ENCODE measurements at regions not wholly inside any gene's neighbourhood (a gene's known extent, or its start where the extent isn't known, plus 50 kb on each side); places are given as distances from the start of the nearest gene placed in this dataset.

GRCh38 chr3:65182682-65183081 lies 494.9 kb upstream of the ADAMTS9 start:
- no peak for DNase-seq
- no peaks in the 10 kb centered on the region for H3K36me3 ChIP-seq (ENCODE audit: control insufficient read depth, insufficient read depth, low read length)
- no peak for TF ChIP-seq CTCF (IDR thresholded peaks at IDR 0.05; ENCODE audit: insufficient read depth in 1 of 2, low read depth in 1 of 2, low read length in 1 of 2, severe bottlenecking in 1 of 2, unreplicated experiment in 1 of 2)
- no peaks in the 10 kb centered on the region for H3K4me1 ChIP-seq
- Mint-ChIP-seq H3K4me3 (ENCODE audit: unreplicated experiment) (no peak overlapping the region), H3K27ac (ENCODE audit: unreplicated experiment) (no peak overlapping the region), H3K4me1 (ENCODE audit: low read depth, unreplicated experiment) (peaks cover 8% of the 10 kb centered on the region), H3K27me3 (ENCODE audit: insufficient read depth, unreplicated experiment) (no peaks in the 10 kb centered on the region), H3K9me3 (ENCODE audit: unreplicated experiment) (no peaks in the 10 kb centered on the region), H3K36me3 (ENCODE audit: insufficient read depth, unreplicated experiment) (no peaks in the 10 kb centered on the region)
- BruUV-seq (replicated peaks), result no TSS peak
- POLR2A ChIA-PET, result no interaction called here
- no peaks in the 10 kb centered on the region for H3K27me3 ChIP-seq (replicated peaks; ENCODE audit: control insufficient read depth, insufficient read depth, low read length)
- no peak overlapping the region for H3K4me3 ChIP-seq (ENCODE audit: low read depth, low read length)
- intact Hi-C loops (cut with micrococcal nuclease; ENCODE audit: unreplicated experiment), result no loop called here
- CTCF ChIA-PET, result no interaction called here
- H3K9me3 ChIP-seq, result no peaks in the 10 kb centered on the region

GRCh38 chr3:65182085-65182484 lies 494.3 kb upstream of the ADAMTS9 start:
- Mint-ChIP-seq H3K36me3 (ENCODE audit: insufficient read depth, unreplicated experiment) (no peaks in the 10 kb centered on the region), H3K4me3 (ENCODE audit: unreplicated experiment) (no peak overlapping the region), H3K27ac (ENCODE audit: unreplicated experiment) (no peak overlapping the region), H3K4me1 (ENCODE audit: low read depth, unreplicated experiment) (peaks cover 8% of the 10 kb centered on the region), H3K9me3 (ENCODE audit: unreplicated experiment) (no peaks in the 10 kb centered on the region), H3K27me3 (ENCODE audit: insufficient read depth, unreplicated experiment) (no peaks in the 10 kb centered on the region)
- no peak for DNase-seq
- BruUV-seq (replicated peaks), result no TSS peak
- H3K27me3 ChIP-seq (replicated peaks; ENCODE audit: control insufficient read depth, insufficient read depth, low read length), result no peaks in the 10 kb centered on the region
- no peaks in the 10 kb centered on the region for H3K9me3 ChIP-seq
- intact Hi-C loops (cut with micrococcal nuclease; ENCODE audit: unreplicated experiment), result no loop called here
- ChIA-PET POLR2A (no interaction called here), CTCF (no interaction called here)
- no peaks in the 10 kb centered on the region for H3K36me3 ChIP-seq (ENCODE audit: control insufficient read depth, insufficient read depth, low read length)
- TF ChIP-seq CTCF (IDR thresholded peaks at IDR 0.05; ENCODE audit: insufficient read depth in 1 of 2, low read depth in 1 of 2, low read length in 1 of 2, severe bottlenecking in 1 of 2, unreplicated experiment in 1 of 2), result no peak
- no peak overlapping the region for H3K4me3 ChIP-seq (ENCODE audit: low read depth, low read length)
- H3K4me1 ChIP-seq, result no peaks in the 10 kb centered on the region

GRCh38 chr3:65181391-65181871 lies 493.6 kb upstream of the ADAMTS9 start:
- DNase-seq, result no peak
- no peaks in the 10 kb centered on the region for H3K36me3 ChIP-seq (ENCODE audit: control insufficient read depth, insufficient read depth, low read length)
- H3K27me3 ChIP-seq (replicated peaks; ENCODE audit: control insufficient read depth, insufficient read depth, low read length), result no peaks in the 10 kb centered on the region
- Mint-ChIP-seq H3K4me1 (ENCODE audit: low read depth, unreplicated experiment) (peaks cover 8% of the 10 kb centered on the region), H3K27ac (ENCODE audit: unreplicated experiment) (no peak overlapping the region), H3K36me3 (ENCODE audit: insufficient read depth, unreplicated experiment) (no peaks in the 10 kb centered on the region), H3K27me3 (ENCODE audit: insufficient read depth, unreplicated experiment) (no peaks in the 10 kb centered on the region), H3K9me3 (ENCODE audit: unreplicated experiment) (no peaks in the 10 kb centered on the region), H3K4me3 (ENCODE audit: unreplicated experiment) (no peak overlapping the region)
- H3K9me3 ChIP-seq, result no peaks in the 10 kb centered on the region
- intact Hi-C loops (cut with micrococcal nuclease; ENCODE audit: unreplicated experiment), result no loop called here
- no peaks in the 10 kb centered on the region for H3K4me1 ChIP-seq
- ChIA-PET POLR2A (no interaction called here), CTCF (no interaction called here)
- no peak for TF ChIP-seq CTCF (IDR thresholded peaks at IDR 0.05; ENCODE audit: insufficient read depth in 1 of 2, low read depth in 1 of 2, low read length in 1 of 2, severe bottlenecking in 1 of 2, unreplicated experiment in 1 of 2)
- no TSS peak for BruUV-seq (replicated peaks)
- no peak overlapping the region for H3K4me3 ChIP-seq (ENCODE audit: low read depth, low read length)

Measured in Caco-2 (cell line).